ENCODE measurements at regions not wholly inside any gene's neighbourhood (a gene's known extent, or its start where the extent isn't known, plus 50 kb on each side); places are given as distances from the start of the nearest gene placed in this dataset.

- ChIA-PET POLR2A (no interaction called here), CTCF (no interaction called here)
- Mint-ChIP-seq H3K27ac (no peak overlapping the region), H3K36me3 (no peaks in the 10 kb centered on the region), H3K9me3 (peaks cover 0 to 10% (median 0%) of the 10 kb centered on the region in 11 donors), H3K4me1 (no peaks in the 10 kb centered on the region), H3K27me3 (no peaks in the 10 kb centered on the region), H3K4me3 (no peak overlapping the region)
- H3K9me3 ChIP-seq (ENCODE audit: control insufficient read depth in 2 of 3, low read length in 3 of 3), result no peaks in the 10 kb centered on the region
- no peak overlapping the region for H3K4me3 ChIP-seq (ENCODE audit: low read length)
- DNase-seq, result no peak
- no peaks in the 10 kb centered on the region for H3K36me3 ChIP-seq (ENCODE audit: control insufficient read depth in 2 of 3, insufficient read depth in 3 of 3, low read length in 3 of 3)
- no peak for ATAC-seq
- intact Hi-C loops (cut with micrococcal nuclease), result no loop called here
- H3K27me3 ChIP-seq (ENCODE audit: control insufficient read depth in 2 of 2, insufficient read depth in 2 of 2, low read length in 2 of 2), result no peaks in the 10 kb centered on the region
- no peak overlapping the region for H3K27ac ChIP-seq (ENCODE audit: low read depth, low read length)
- H3K4me1 ChIP-seq (ENCODE audit: control insufficient read depth in 2 of 2, insufficient read depth in 2 of 2, low read length in 2 of 2), result no peaks in the 10 kb centered on the region
These were observed 2228.7 kb upstream of the WWC1 start for GRCh38 chr5:166062719-166063118.

- POLR2A ChIA-PET, result no interaction called here
- no peaks in the 10 kb centered on the region for H3K4me1 Mint-ChIP-seq
- no peaks in the 10 kb centered on the region for H3K27me3 Mint-ChIP-seq
- CTCF ChIA-PET, result no interaction called here
- intact Hi-C loops (cut with micrococcal nuclease), result no loop called here
- no peaks in the 10 kb centered on the region for H3K36me3 Mint-ChIP-seq
- Histone ChIP-seq H3K4me1 (ENCODE audit: control insufficient read depth in 2 of 2, insufficient read depth in 2 of 2, low read length in 2 of 2) (no peaks in the 10 kb centered on the region), H3K27me3 (ENCODE audit: control insufficient read depth in 2 of 2, insufficient read depth in 2 of 2, low read length in 2 of 2) (no peaks in the 10 kb centered on the region), H3K27ac (ENCODE audit: low read depth, low read length) (no peak overlapping the region), H3K36me3 (ENCODE audit: control insufficient read depth in 2 of 3, insufficient read depth in 3 of 3, low read length in 3 of 3) (no peaks in the 10 kb centered on the region), H3K9me3 (ENCODE audit: control insufficient read depth in 2 of 3, low read length in 3 of 3) (no peaks in the 10 kb centered on the region), H3K4me3 (ENCODE audit: low read length) (no peak overlapping the region)
- peaks cover 0 to 11% (median 0%) of the 10 kb centered on the region in 11 donors for H3K9me3 Mint-ChIP-seq
- DNase-seq (no peak), ATAC-seq (no peak)
- H3K4me3 Mint-ChIP-seq, result no peak overlapping the region
- H3K27ac Mint-ChIP-seq, result no peak overlapping the region
These were observed 2228.2 kb upstream of the WWC1 start for GRCh38 chr5:166063261-166063660.

GRCh38 chr5:166068547-166069335, 2222.7 kb upstream of the WWC1 start:
- ATAC-seq, result no peak
- intact Hi-C loops (cut with micrococcal nuclease), result no loop called here
- Mint-ChIP-seq H3K4me1 (no peaks in the 10 kb centered on the region), H3K4me3 (no peak overlapping the region), H3K27me3 (peaks cover 0 to 4% (median 0%) of the 10 kb centered on the region in 5 donors), H3K36me3 (peaks cover 0 to 4% (median 0%) of the 10 kb centered on the region in 5 donors), H3K27ac (no peak overlapping the region), H3K9me3 (peaks cover 0 to 25% (median 5%) of the 10 kb centered on the region in 11 donors)
- DNase-seq, result no peak
- POLR2A ChIA-PET, result no interaction called here
- H3K36me3 ChIP-seq (ENCODE audit: control insufficient read depth in 2 of 3, insufficient read depth in 3 of 3, low read length in 3 of 3), result no peaks in the 10 kb centered on the region
- no peaks in the 10 kb centered on the region for H3K27me3 ChIP-seq (ENCODE audit: control insufficient read depth in 2 of 2, insufficient read depth in 2 of 2, low read length in 2 of 2)
- H3K4me1 ChIP-seq (ENCODE audit: control insufficient read depth in 2 of 2, insufficient read depth in 2 of 2, low read length in 2 of 2), result no peaks in the 10 kb centered on the region
- H3K27ac ChIP-seq (ENCODE audit: low read depth, low read length), result no peak overlapping the region
- no peaks in the 10 kb centered on the region for H3K9me3 ChIP-seq (ENCODE audit: control insufficient read depth in 2 of 3, low read length in 3 of 3)
- CTCF ChIA-PET, result no interaction called here
- H3K4me3 ChIP-seq (ENCODE audit: low read length), result no peak overlapping the region

GRCh38 chr5:166073901-166074581, 2217.4 kb upstream of the WWC1 start:
- no peak overlapping the region for H3K27ac ChIP-seq (ENCODE audit: low read depth, low read length)
- H3K36me3 ChIP-seq (ENCODE audit: control insufficient read depth in 2 of 3, insufficient read depth in 3 of 3, low read length in 3 of 3), result no peaks in the 10 kb centered on the region
- H3K4me1 ChIP-seq (ENCODE audit: control insufficient read depth in 2 of 2, insufficient read depth in 2 of 2, low read length in 2 of 2), result no peaks in the 10 kb centered on the region
- peaks cover 0 to 4% (median 0%) of the 10 kb centered on the region in 5 donors for H3K36me3 Mint-ChIP-seq
- H3K27ac Mint-ChIP-seq, result no peak overlapping the region
- H3K9me3 ChIP-seq (ENCODE audit: control insufficient read depth in 2 of 3, low read length in 3 of 3), result no peaks in the 10 kb centered on the region
- H3K9me3 Mint-ChIP-seq, result peaks cover 0 to 23% (median 5%) of the 10 kb centered on the region in 11 donors
- intact Hi-C loops (cut with micrococcal nuclease), result no loop called here
- H3K4me3 ChIP-seq (ENCODE audit: low read length), result no peak overlapping the region
- DNase-seq (no peak), ATAC-seq (no peak)
- ChIA-PET POLR2A (no interaction called here), CTCF (no interaction called here)
- H3K27me3 ChIP-seq (ENCODE audit: control insufficient read depth in 2 of 2, insufficient read depth in 2 of 2, low read length in 2 of 2), result no peaks in the 10 kb centered on the region
- H3K4me1 Mint-ChIP-seq, result no peaks in the 10 kb centered on the region
- H3K27me3 Mint-ChIP-seq, result peaks cover 0 to 4% (median 0%) of the 10 kb centered on the region in 5 donors
- no peak overlapping the region for H3K4me3 Mint-ChIP-seq

GRCh38 chr5:166074582-166075481, 2216.6 kb upstream of the WWC1 start:
- Mint-ChIP-seq H3K4me1 (no peaks in the 10 kb centered on the region), H3K27ac (no peak overlapping the region), H3K4me3 (no peak overlapping the region), H3K27me3 (peaks cover 0 to 4% (median 0%) of the 10 kb centered on the region in 5 donors), H3K9me3 (peaks cover 0 to 23% (median 5%) of the 10 kb centered on the region in 11 donors), H3K36me3 (peaks cover 0 to 4% (median 0%) of the 10 kb centered on the region in 5 donors)
- Histone ChIP-seq H3K9me3 (ENCODE audit: control insufficient read depth in 2 of 3, low read length in 3 of 3) (no peaks in the 10 kb centered on the region), H3K27me3 (ENCODE audit: control insufficient read depth in 2 of 2, insufficient read depth in 2 of 2, low read length in 2 of 2) (no peaks in the 10 kb centered on the region), H3K4me3 (ENCODE audit: low read length) (no peak overlapping the region), H3K27ac (ENCODE audit: low read depth, low read length) (no peak overlapping the region), H3K4me1 (ENCODE audit: control insufficient read depth in 2 of 2, insufficient read depth in 2 of 2, low read length in 2 of 2) (no peaks in the 10 kb centered on the region), H3K36me3 (ENCODE audit: control insufficient read depth in 2 of 3, insufficient read depth in 3 of 3, low read length in 3 of 3) (no peaks in the 10 kb centered on the region)
- CTCF ChIA-PET, result no interaction called here
- POLR2A ChIA-PET, result no interaction called here
- intact Hi-C loops (cut with micrococcal nuclease), result no loop called here
- DNase-seq, result no peak
- ATAC-seq, result no peak

- Histone ChIP-seq H3K4me1 (ENCODE audit: control insufficient read depth in 2 of 2, insufficient read depth in 2 of 2, low read length in 2 of 2) (no peaks in the 10 kb centered on the region), H3K4me3 (ENCODE audit: low read length) (no peak overlapping the region), H3K27ac (ENCODE audit: low read depth, low read length) (no peak overlapping the region), H3K36me3 (ENCODE audit: control insufficient read depth in 2 of 3, insufficient read depth in 3 of 3, low read length in 3 of 3) (no peaks in the 10 kb centered on the region), H3K27me3 (ENCODE audit: control insufficient read depth in 2 of 2, insufficient read depth in 2 of 2, low read length in 2 of 2) (no peaks in the 10 kb centered on the region), H3K9me3 (ENCODE audit: control insufficient read depth in 2 of 3, low read length in 3 of 3) (no peaks in the 10 kb centered on the region)
- no peak for ATAC-seq
- ChIA-PET POLR2A (no interaction called here), CTCF (no interaction called here)
- Mint-ChIP-seq H3K9me3 (peaks cover 0 to 26% (median 2%) of the 10 kb centered on the region in 11 donors), H3K4me1 (no peaks in the 10 kb centered on the region), H3K36me3 (peaks cover 0 to 4% (median 0%) of the 10 kb centered on the region in 5 donors), H3K4me3 (no peak overlapping the region), H3K27ac (no peak overlapping the region), H3K27me3 (no peaks in the 10 kb centered on the region)
- DNase-seq, result no peak
- intact Hi-C loops (cut with micrococcal nuclease), result no loop called here
These were observed 2208.1 kb upstream of the WWC1 start for GRCh38 chr5:166083183-166083959.

Measured in naive thymus-derived CD4-positive, alpha-beta T cell (primary cell).